ENCODE measurements at regions not wholly inside any gene's neighbourhood (a gene's known extent, or its start where the extent isn't known, plus 50 kb on each side); places are given as distances from the start of the nearest gene placed in this dataset.

GRCh38 chr4:165605811-165606210 lies 227.0 kb downstream of the CPE start:
- H3K36me3 ChIP-seq (ENCODE audit: low read depth), result no peaks in the 10 kb centered on the region
- TF ChIP-seq CTCF (IDR thresholded peaks at IDR 0.05; ENCODE audit: poor library complexity, severe bottlenecking), result no peak

GRCh38 chr4:165606465-165607205 lies 227.8 kb downstream of the CPE start:
- no peak overlapping the region for H3K4me3 ChIP-seq (ENCODE audit: severe bottlenecking)
- H3K36me3 ChIP-seq (ENCODE audit: low read depth), result no peaks in the 10 kb centered on the region
- H3K27ac ChIP-seq (ENCODE audit: poor library complexity, severe bottlenecking), result no peak overlapping the region
- H3K9me3 ChIP-seq (ENCODE audit: severe bottlenecking), result no peaks in the 10 kb centered on the region
- no peak for ATAC-seq (ENCODE audit: low read depth)
- no peaks in the 10 kb centered on the region for H3K27me3 ChIP-seq (ENCODE audit: insufficient read depth, poor library complexity, severe bottlenecking)
- H3K4me1 ChIP-seq (ENCODE audit: insufficient read depth, poor library complexity, severe bottlenecking), result no peaks in the 10 kb centered on the region
- TF ChIP-seq CTCF (IDR thresholded peaks at IDR 0.05; ENCODE audit: poor library complexity, severe bottlenecking), result no peak
- DNase-seq (ENCODE audit: low spot score), result no peak

More at GRCh38 chr4:165605811-165606210, 227.0 kb downstream of the CPE start:
- Histone ChIP-seq H3K27me3 (ENCODE audit: insufficient read depth, poor library complexity, severe bottlenecking) (no peaks in the 10 kb centered on the region), H3K27ac (ENCODE audit: poor library complexity, severe bottlenecking) (no peak overlapping the region), H3K9me3 (ENCODE audit: severe bottlenecking) (no peaks in the 10 kb centered on the region), H3K4me3 (ENCODE audit: severe bottlenecking) (no peak overlapping the region), H3K4me1 (ENCODE audit: insufficient read depth, poor library complexity, severe bottlenecking) (no peaks in the 10 kb centered on the region)
- DNase-seq (ENCODE audit: low spot score) (no peak), ATAC-seq (ENCODE audit: low read depth) (no peak)

- H3K4me3 ChIP-seq (ENCODE audit: severe bottlenecking), result no peak overlapping the region
- DNase-seq (ENCODE audit: low spot score) (no peak), ATAC-seq (ENCODE audit: low read depth) (no peak)
- H3K9me3 ChIP-seq (ENCODE audit: severe bottlenecking), result no peaks in the 10 kb centered on the region
- no peaks in the 10 kb centered on the region for H3K4me1 ChIP-seq (ENCODE audit: insufficient read depth, poor library complexity, severe bottlenecking)
- no peak overlapping the region for H3K27ac ChIP-seq (ENCODE audit: poor library complexity, severe bottlenecking)
- no peaks in the 10 kb centered on the region for H3K27me3 ChIP-seq (ENCODE audit: insufficient read depth, poor library complexity, severe bottlenecking)
- no peak for TF ChIP-seq CTCF (IDR thresholded peaks at IDR 0.05; ENCODE audit: poor library complexity, severe bottlenecking)
- no peaks in the 10 kb centered on the region for H3K36me3 ChIP-seq (ENCODE audit: low read depth)
Observed at GRCh38 chr4:165609653-165610052, 230.8 kb downstream of the CPE start.

GRCh38 chr4:165610679-165611437 lies 232.1 kb downstream of the CPE start:
- Histone ChIP-seq H3K9me3 (ENCODE audit: severe bottlenecking) (no peaks in the 10 kb centered on the region), H3K36me3 (ENCODE audit: low read depth) (no peaks in the 10 kb centered on the region), H3K4me1 (ENCODE audit: insufficient read depth, poor library complexity, severe bottlenecking) (no peaks in the 10 kb centered on the region), H3K27me3 (ENCODE audit: insufficient read depth, poor library complexity, severe bottlenecking) (no peaks in the 10 kb centered on the region), H3K4me3 (ENCODE audit: severe bottlenecking) (no peak overlapping the region), H3K27ac (ENCODE audit: poor library complexity, severe bottlenecking) (no peak overlapping the region)
- ATAC-seq (ENCODE audit: low read depth), result no peak
- no peak for TF ChIP-seq CTCF (IDR thresholded peaks at IDR 0.05; ENCODE audit: poor library complexity, severe bottlenecking)
- no peak for DNase-seq (ENCODE audit: low spot score)

GRCh38 chr4:165612936-165613335 lies 234.1 kb downstream of the CPE start:
- Histone ChIP-seq H3K27ac (ENCODE audit: poor library complexity, severe bottlenecking) (no peak overlapping the region), H3K4me1 (ENCODE audit: insufficient read depth, poor library complexity, severe bottlenecking) (no peaks in the 10 kb centered on the region), H3K36me3 (ENCODE audit: low read depth) (no peaks in the 10 kb centered on the region), H3K27me3 (ENCODE audit: insufficient read depth, poor library complexity, severe bottlenecking) (no peaks in the 10 kb centered on the region), H3K9me3 (ENCODE audit: severe bottlenecking) (no peaks in the 10 kb centered on the region), H3K4me3 (ENCODE audit: severe bottlenecking) (no peak overlapping the region)
- no peak for TF ChIP-seq CTCF (IDR thresholded peaks at IDR 0.05; ENCODE audit: poor library complexity, severe bottlenecking)
- DNase-seq (ENCODE audit: low spot score), result no peak
- no peak for ATAC-seq (ENCODE audit: low read depth)

Data from RWPE2 (cell line).